MM.1S (cell line): ENCODE measurements at regions not wholly inside any gene's neighbourhood (a gene's known extent, or its start where the extent isn't known, plus 50 kb on each side); places are given as distances from the start of the nearest gene placed in this dataset.

ENCODE experiments used
- DNase-seq: peaks from one replicate; pipeline ENCODE4 v3.0.0-alpha.2; 2015
- H2AFZ ChIP-seq: fragments of 300-600 bp; sonication (generic); 2 replicates; pipeline ENCODE4 v1.6.0; 2016; ENCODE audit warnings: antibody characterized with exemption, low read length
- H3F3A ChIP-seq: fragments of 300-600 bp; sonication (generic); 2 replicates; pipeline ENCODE4 v1.6.1; 2016; ENCODE audit warnings: mild to moderate bottlenecking, antibody characterized with exemption, low read length, moderate library complexity, mixed read lengths; ENCODE audit not compliant: insufficient read depth
- H3K27ac ChIP-seq: fragments of 300-600 bp; sonication (generic); 2 replicates; pipeline ENCODE4 v1.5.1; 2016; ENCODE audit warnings: mild to moderate bottlenecking, low read length
- H3K27me3 ChIP-seq: fragments of 300-600 bp; sonication (generic); replicated peaks from 2 replicates; pipeline ENCODE4 v1.6.0; 2016; ENCODE audit warnings: low read length; ENCODE audit not compliant: insufficient read depth
- H3K36me3 ChIP-seq: fragments of 300-600 bp; sonication (generic); replicated peaks from 2 replicates; pipeline ENCODE4 v1.6.1; 2016; ENCODE audit warnings: mild to moderate bottlenecking, low read length, mixed read lengths; ENCODE audit not compliant: insufficient read depth
- H3K4me1 ChIP-seq: fragments of 300-600 bp; sonication (generic); 2 replicates; pipeline ENCODE4 v1.6.1; 2016; ENCODE audit warnings: low read length, mixed read lengths
- H3K4me2 ChIP-seq: fragments of 300-600 bp; sonication (generic); 2 replicates; pipeline ENCODE4 v1.6.0; 2016; ENCODE audit warnings: low read depth, low read length
- H3K4me3 ChIP-seq: fragments of 300-600 bp; sonication (generic); 2 replicates; pipeline ENCODE4 v1.5.1; 2016; ENCODE audit warnings: low read length, mixed read lengths
- H3K79me2 ChIP-seq: fragments of 300-600 bp; sonication (generic); 2 replicates; pipeline ENCODE4 v1.6.1; 2016; ENCODE audit warnings: mixed run types, low read length, mixed read lengths
- H3K9ac ChIP-seq: fragments of 300-600 bp; sonication (generic); 2 replicates; pipeline ENCODE4 v1.6.1; 2016; ENCODE audit warnings: low read length, mixed read lengths
- H3K9me2 ChIP-seq: fragments of 300-600 bp; sonication (generic); replicated peaks from 2 replicates; pipeline ENCODE4 v1.6.1; 2016; ENCODE audit warnings: mild to moderate bottlenecking, low read length, mixed read lengths; ENCODE audit not compliant: insufficient read depth
- H3K9me3 ChIP-seq: fragments of 300-600 bp; sonication (generic); replicated peaks from 2 replicates; pipeline ENCODE4 v1.6.1; 2016; ENCODE audit warnings: mild to moderate bottlenecking, low read length, mixed read lengths; ENCODE audit not compliant: insufficient read depth
- H4K20me1 ChIP-seq: fragments of 300-600 bp; sonication (generic); 2 replicates; pipeline ENCODE4 v1.6.1; 2016; ENCODE audit warnings: mild to moderate bottlenecking, low read length, moderate library complexity, mixed read lengths; ENCODE audit not compliant: insufficient read depth
- CTCF ChIP-seq: fragments of 300-600 bp; sonication (generic); IDR thresholded peaks from 2 replicates; pipeline ENCODE4 v1.5.1; 2016; ENCODE audit warnings: antibody characterized with exemption, low read length, mixed read lengths
- EZH2 ChIP-seq: fragments of 300-600 bp; sonication (generic); optimal IDR thresholded peaks from 2 replicates; pipeline ENCODE3; 2017; ENCODE audit warnings: low read depth, mild to moderate bottlenecking, antibody characterized with exemption, low read length, mixed read lengths
- EZH2phosphoT487 ChIP-seq: fragments of 300-600 bp; sonication (generic); IDR thresholded peaks from 2 replicates; pipeline ENCODE4 v1.6.1; 2018; ENCODE audit warnings: antibody characterized with exemption, low read length

GRCh38 chr9:68644831-68645230 is 60.2 kb upstream of the PIP5K1B start:
- peaks cover 38% of the 10 kb centered on the region for H3K4me1 ChIP-seq
- H4K20me1 ChIP-seq, result no peaks in the 10 kb centered on the region
- peaks cover 32% of the 10 kb centered on the region for H3F3A ChIP-seq
- DNase-seq, result no peak
- H3K79me2 ChIP-seq, result no peaks in the 10 kb centered on the region
- H3K9ac ChIP-seq, result no peak overlapping the region
- no peak overlapping the region for H3K4me3 ChIP-seq
- no peaks in the 10 kb centered on the region for H3K27me3 ChIP-seq
- no peak for TF ChIP-seq CTCF
- TF ChIP-seq EZH2, result no peak
- no peak overlapping the region for H2AFZ ChIP-seq
- H3K4me2 ChIP-seq, result no peak overlapping the region
- no peak overlapping the region for H3K27ac ChIP-seq
- no peaks in the 10 kb centered on the region for H3K9me2 ChIP-seq
- H3K9me3 ChIP-seq, result no peaks in the 10 kb centered on the region
- H3K36me3 ChIP-seq, result no peaks in the 10 kb centered on the region

GRCh38 chr9:68648164-68648563 is 56.9 kb upstream of the PIP5K1B start:
- H3K79me2 ChIP-seq, result no peaks in the 10 kb centered on the region
- H4K20me1 ChIP-seq, result no peaks in the 10 kb centered on the region
- peaks cover 35% of the 10 kb centered on the region for H3K4me1 ChIP-seq
- H3K9me2 ChIP-seq, result no peaks in the 10 kb centered on the region
- no peak overlapping the region for H3K4me2 ChIP-seq
- no peak overlapping the region for H2AFZ ChIP-seq
- no peak overlapping the region for H3K4me3 ChIP-seq
- no peaks in the 10 kb centered on the region for H3K9me3 ChIP-seq
- no peak for DNase-seq
- no peak overlapping the region for H3K27ac ChIP-seq
- H3K27me3 ChIP-seq, result no peaks in the 10 kb centered on the region
- H3F3A ChIP-seq, result peaks cover 16% of the 10 kb centered on the region
- TF ChIP-seq EZH2phosphoT487, result no peak
- no peak for TF ChIP-seq CTCF
- no peak for TF ChIP-seq EZH2
- H3K36me3 ChIP-seq, result no peaks in the 10 kb centered on the region
- H3K9ac ChIP-seq, result no peak overlapping the region

GRCh38 chr9:68648971-68649370 is 56.1 kb upstream of the PIP5K1B start:
- H3K79me2 ChIP-seq, result no peaks in the 10 kb centered on the region
- H4K20me1 ChIP-seq, result no peaks in the 10 kb centered on the region
- no peak overlapping the region for H3K4me3 ChIP-seq
- H3K27ac ChIP-seq, result peak overlapping the region; percentile 57
- peaks cover 21% of the 10 kb centered on the region for H3F3A ChIP-seq
- H3K9me2 ChIP-seq, result no peaks in the 10 kb centered on the region
- peak overlapping the region; percentile 58 for H2AFZ ChIP-seq
- no peaks in the 10 kb centered on the region for H3K9me3 ChIP-seq
- peak; percentile 60 for DNase-seq
- H3K4me1 ChIP-seq, result peaks cover 41% of the 10 kb centered on the region
- no peaks in the 10 kb centered on the region for H3K36me3 ChIP-seq
- peak overlapping the region; percentile 31; the same call in 1 of the 2 replicates for H3K9ac ChIP-seq
- TF ChIP-seq EZH2, result no peak
- no peak for TF ChIP-seq EZH2phosphoT487
- no peak for TF ChIP-seq CTCF
- peak overlapping the region; percentile 51 for H3K4me2 ChIP-seq
- no peaks in the 10 kb centered on the region for H3K27me3 ChIP-seq
